Activated naive CD4-positive, alpha-beta T cell treated with anti-CD3 and anti-CD28 coated beads, Interleukin-2, amount 50 U/mL, for 72 hours (primary cell): ENCODE measurements at regions not wholly inside any gene's neighbourhood (a gene's known extent, or its start where the extent isn't known, plus 50 kb on each side); places are given as distances from the start of the nearest gene placed in this dataset.

Source experiments
- ATAC-seq, 2 donors: fragments of 150-1000 bp; cut with Tn5 transposase; 2 replicates each; pipeline ENCODE4 v1.10.0; 2021; ENCODE audit warnings: mild to moderate bottlenecking in 2 of 2, moderate library complexity in 2 of 2
- DNase-seq, 2 donors: peaks; one replicate each; pipeline ENCODE4 v3.0.0; 2021 to 2022; ENCODE audit warnings: low spot score in 2 of 2
- H3K27ac Mint-ChIP-seq, 2 donors: one replicate each; pipeline ENCODE4 v1.8.0; 2022; ENCODE audit warnings: mild to moderate bottlenecking in 2 of 2, mixed read lengths in 2 of 2
- H3K36me3 Mint-ChIP-seq, 2 donors: one replicate each; pipeline ENCODE4 v1.8.0; 2022; ENCODE audit warnings: mixed read lengths in 2 of 2
- H3K9me3 Mint-ChIP-seq, 2 donors: one replicate each; pipeline ENCODE4 v1.8.0; 2022; ENCODE audit warnings: mixed read lengths in 2 of 2

- peaks cover 0 to 4% of the 10 kb centered on the region in 2 donors for H3K9me3 Mint-ChIP-seq
- H3K36me3 Mint-ChIP-seq = no peaks in the 10 kb centered on the region
- DNase-seq = no peak
- no peak for ATAC-seq
- H3K27ac Mint-ChIP-seq = no peak overlapping the region
These were observed 396.2 kb downstream of the TYW1 start for GRCh38 chr7:67392596-67393438.

GRCh38 chr7:67393903-67394302 lies 397.3 kb downstream of the TYW1 start:
- Mint-ChIP-seq H3K36me3 (no peaks in the 10 kb centered on the region), H3K27ac (no peak overlapping the region), H3K9me3 (peaks cover 0 to 4% of the 10 kb centered on the region in 2 donors)
- ATAC-seq (no peak), DNase-seq (no peak)

- DNase-seq (no peak), ATAC-seq (no peak)
- H3K36me3 Mint-ChIP-seq = no peaks in the 10 kb centered on the region
These were observed 402.3 kb downstream of the TYW1 start for GRCh38 chr7:67398916-67399315.

GRCh38 chr7:67401492-67401891 lies 404.9 kb downstream of the TYW1 start:
- no peak overlapping the region for H3K27ac Mint-ChIP-seq
- DNase-seq (no peak), ATAC-seq (no peak)
- no peaks in the 10 kb centered on the region for H3K36me3 Mint-ChIP-seq
- peaks cover 0 to 4% of the 10 kb centered on the region in 2 donors for H3K9me3 Mint-ChIP-seq

More at GRCh38 chr7:67398916-67399315, 402.3 kb downstream of the TYW1 start:
- H3K27ac Mint-ChIP-seq = no peak overlapping the region
- peaks cover 0 to 4% of the 10 kb centered on the region in 2 donors for H3K9me3 Mint-ChIP-seq

- no peaks in the 10 kb centered on the region for H3K36me3 Mint-ChIP-seq
- no peak for DNase-seq
These were observed 405.6 kb downstream of the TYW1 start for GRCh38 chr7:67402280-67402679.

GRCh38 chr7:67406976-67407375 lies 410.3 kb downstream of the TYW1 start:
- Mint-ChIP-seq H3K9me3 (peaks cover 4 to 10% of the 10 kb centered on the region in 2 donors), H3K36me3 (peaks cover 0 to 4% of the 10 kb centered on the region in 2 donors), H3K27ac (no peak overlapping the region)
- no peak for DNase-seq
- no peak for ATAC-seq

More at GRCh38 chr7:67402280-67402679, 405.6 kb downstream of the TYW1 start:
- Mint-ChIP-seq H3K27ac (no peak overlapping the region), H3K9me3 (peaks cover 0 to 2% of the 10 kb centered on the region in 2 donors)
- no peak for ATAC-seq

GRCh38 chr7:67407392-67408071 lies 410.9 kb downstream of the TYW1 start:
- peaks cover 0 to 4% of the 10 kb centered on the region in 2 donors for H3K36me3 Mint-ChIP-seq
- H3K27ac Mint-ChIP-seq = peak overlapping the region in 1 of 2 donors; percentile 36
- DNase-seq = no peak
- peaks cover 4 to 10% of the 10 kb centered on the region in 2 donors for H3K9me3 Mint-ChIP-seq
- ATAC-seq = no peak

GRCh38 chr7:67408109-67408508 lies 411.5 kb downstream of the TYW1 start:
- Mint-ChIP-seq H3K36me3 (peaks cover 0 to 4% of the 10 kb centered on the region in 2 donors), H3K9me3 (peaks cover 7 to 10% of the 10 kb centered on the region in 2 donors), H3K27ac (peak overlapping the region in 1 of 2 donors; percentile 36)
- DNase-seq (no peak), ATAC-seq (no peak)

GRCh38 chr7:67413670-67414069 lies 417.0 kb downstream of the TYW1 start:
- Mint-ChIP-seq H3K9me3 (peaks cover 14 to 23% of the 10 kb centered on the region in 2 donors), H3K27ac (no peak overlapping the region), H3K36me3 (peaks cover 0 to 4% of the 10 kb centered on the region in 2 donors)
- DNase-seq (no peak), ATAC-seq (no peak)

- ATAC-seq = no peak
- no peak for DNase-seq
- Mint-ChIP-seq H3K9me3 (peaks cover 14 to 17% of the 10 kb centered on the region in 2 donors), H3K27ac (no peak overlapping the region), H3K36me3 (peaks cover 0 to 4% of the 10 kb centered on the region in 2 donors)
These were observed 418.2 kb downstream of the TYW1 start for GRCh38 chr7:67414858-67415257.

GRCh38 chr7:67422601-67423000 lies 426.0 kb downstream of the TYW1 start:
- ATAC-seq (no peak), DNase-seq (no peak)
- Mint-ChIP-seq H3K36me3 (no peaks in the 10 kb centered on the region), H3K9me3 (no peaks in the 10 kb centered on the region), H3K27ac (no peak overlapping the region)

- DNase-seq (no peak), ATAC-seq (no peak)
- Mint-ChIP-seq H3K27ac (no peak overlapping the region), H3K9me3 (no peaks in the 10 kb centered on the region), H3K36me3 (no peaks in the 10 kb centered on the region)
These were observed 426.4 kb downstream of the TYW1 start for GRCh38 chr7:67423065-67423464.

- ATAC-seq (no peak), DNase-seq (no peak)
- H3K27ac Mint-ChIP-seq = no peak overlapping the region
- H3K9me3 Mint-ChIP-seq = no peaks in the 10 kb centered on the region
- no peaks in the 10 kb centered on the region for H3K36me3 Mint-ChIP-seq
These were observed 430.0 kb downstream of the TYW1 start for GRCh38 chr7:67426654-67427053.

GRCh38 chr7:67429735-67430134 lies 433.1 kb downstream of the TYW1 start:
- Mint-ChIP-seq H3K27ac (no peak overlapping the region), H3K9me3 (peaks cover 7 to 10% of the 10 kb centered on the region in 2 donors), H3K36me3 (peaks cover 7 to 11% of the 10 kb centered on the region in 2 donors)
- no peak for ATAC-seq
- no peak for DNase-seq

GRCh38 chr7:67432536-67433234 lies 436.1 kb downstream of the TYW1 start:
- Mint-ChIP-seq H3K27ac (no peak overlapping the region), H3K36me3 (peaks cover 7 to 11% of the 10 kb centered on the region in 2 donors), H3K9me3 (peaks cover 10 to 12% of the 10 kb centered on the region in 2 donors)
- DNase-seq = no peak
- ATAC-seq = no peak

GRCh38 chr7:67435894-67436535 lies 439.4 kb downstream of the TYW1 start:
- ATAC-seq (no peak), DNase-seq (no peak)
- Mint-ChIP-seq H3K9me3 (peaks cover 10 to 12% of the 10 kb centered on the region in 2 donors), H3K27ac (no peak overlapping the region), H3K36me3 (peaks cover 7 to 11% of the 10 kb centered on the region in 2 donors)
